ACHN (cell line): ENCODE measurements at regions not wholly inside any gene's neighbourhood (a gene's known extent, or its start where the extent isn't known, plus 50 kb on each side); places are given as distances from the start of the nearest gene placed in this dataset.
"Not testable (repeated sequence)": the region's sequence is repeated elsewhere in the genome, so short reads cannot be mapped to it uniquely, and the experiment has no call there.

Experiments used
- DNase-seq: peaks from one replicate; pipeline ENCODE4 v3.0.0-alpha.2; 2015
- in situ Hi-C: cut with HindIII; loops from 2 replicates; pipeline ENCODE4 v1.10.0; 2017; ENCODE audit warnings: low sequenced_read_pairs, low pct_ligation_motif_present, low pct_unique_long_range_greater_than_20kb

- DNase-seq = no peak
- in situ Hi-C loops = no loop called here
These were observed 107.9 kb downstream of the ZNF648 start for GRCh38 chr1:181953596-181953995.

DNA sequence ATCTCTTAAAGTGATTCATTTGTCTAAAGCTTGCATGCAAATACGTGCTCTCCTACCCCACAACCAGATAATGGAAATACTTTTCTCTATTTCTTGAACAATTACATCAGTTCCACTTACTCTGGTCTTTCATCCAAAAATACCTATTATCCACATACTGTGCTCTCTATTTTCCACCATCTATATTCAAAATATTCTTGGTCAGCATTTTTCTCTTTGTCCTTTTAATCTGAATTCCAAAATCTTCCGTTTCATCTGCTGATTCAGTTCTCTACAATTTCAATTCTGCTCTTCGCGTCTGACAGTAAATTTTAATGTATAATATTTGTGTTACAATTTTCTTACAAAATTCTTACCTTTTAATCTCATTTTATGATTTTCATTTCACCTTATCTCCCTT is 110.3 kb downstream of the ZNF648 start:
- in situ Hi-C loops = no loop called here
- DNase-seq = no peak

- in situ Hi-C loops = loop anchor here (25.0 kb wide), 1 partner anchor 462 kb away; the partner anchor contains the start of gene CACNA1E
- DNase-seq = no peak
These were observed 112.0 kb downstream of the ZNF648 start for GRCh38 chr1:181949500-181949899.

DNA sequence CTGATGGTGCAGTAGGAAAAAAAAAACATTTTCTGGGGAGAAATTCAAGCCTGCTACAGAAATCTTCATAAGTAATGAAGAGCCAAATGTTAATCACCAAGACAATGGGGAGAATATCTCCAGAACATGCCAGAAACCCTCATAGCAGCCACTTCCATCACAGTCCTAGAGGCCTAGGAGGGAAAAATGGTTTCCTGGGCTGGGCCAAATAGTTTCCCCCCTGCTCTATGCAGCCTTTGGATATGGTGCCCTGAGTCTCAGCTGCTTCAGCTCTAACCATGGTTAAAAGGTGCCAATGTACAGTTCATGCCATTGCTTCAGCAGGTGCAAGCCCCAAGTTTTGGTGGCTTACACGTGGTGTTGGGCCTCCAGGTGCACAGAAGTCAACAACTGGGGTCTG is 113.1 kb downstream of the ZNF648 start:
- DNase-seq = no peak
- in situ Hi-C loops = loop anchor here (25.0 kb wide), 1 partner anchor 461 kb away; the partner anchor contains the start of gene CACNA1E

GRCh38 chr1:181947441-181947840 is 114.1 kb downstream of the ZNF648 start:
- in situ Hi-C loops = loop anchor here (25.0 kb wide), 1 partner anchor 460 kb away; the partner anchor contains the start of gene CACNA1E
- no peak for DNase-seq

GRCh38 chr1:181936768-181937581 is 124.5 kb downstream of the ZNF648 start:
- peak; percentile 74 for DNase-seq
- in situ Hi-C loops = loop anchor here (25.0 kb wide), 1 partner anchor 450 kb away; the partner anchor contains the start of gene CACNA1E

DNA sequence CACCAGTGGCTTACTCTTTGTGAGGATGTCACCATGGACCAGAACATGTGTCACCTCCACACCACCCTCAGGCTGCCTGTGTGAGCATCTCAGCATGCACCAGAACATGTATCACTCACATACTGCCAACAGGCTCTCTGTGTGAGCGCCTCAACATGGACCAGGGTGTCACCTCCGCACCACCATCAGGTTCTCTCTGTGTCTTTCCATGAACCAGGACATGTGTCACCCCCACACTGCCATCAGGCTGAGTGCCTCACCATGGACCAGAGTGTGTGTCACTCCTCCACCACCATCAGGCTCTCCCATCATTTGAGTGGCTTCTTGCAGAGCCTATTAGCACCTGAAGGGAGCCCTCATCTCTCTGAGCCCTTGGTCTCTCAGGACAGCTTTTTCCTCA is 125.2 kb downstream of the ZNF648 start:
- no peak for DNase-seq

GRCh38 chr1:181931873-181932272 is 129.6 kb downstream of the ZNF648 start:
- in situ Hi-C loops = loop anchor here (25.0 kb wide), 1 partner anchor 445 kb away; the partner anchor contains the start of gene CACNA1E
- DNase-seq = no peak

More for the DNA sequence above, 125.2 kb downstream of the ZNF648 start:
- in situ Hi-C loops = loop anchor here (25.0 kb wide), 1 partner anchor 449 kb away; the partner anchor contains the start of gene CACNA1E

DNA sequence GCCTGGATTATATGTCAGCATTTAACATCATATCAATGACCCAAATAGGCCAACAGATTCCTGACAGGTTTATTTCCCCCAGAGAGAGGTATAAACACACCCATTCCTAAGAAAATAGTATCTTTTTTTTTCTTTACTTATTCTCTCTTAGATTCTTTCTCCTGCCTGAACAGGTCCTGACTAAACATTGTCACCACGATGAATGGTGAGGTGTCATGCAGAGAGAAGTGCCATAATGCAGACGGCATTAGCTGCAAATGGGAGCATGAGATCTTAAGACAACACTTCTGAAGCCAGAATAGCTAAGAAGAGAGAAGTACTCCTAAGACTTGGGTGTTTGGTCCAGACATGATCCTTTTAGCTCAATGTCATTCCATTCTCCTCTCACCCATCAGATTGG is 131.3 kb downstream of the ZNF648 start:
- no peak for DNase-seq
- in situ Hi-C loops = loop anchor here (25.0 kb wide), 1 partner anchor 443 kb away; the partner anchor contains the start of gene CACNA1E

DNA sequence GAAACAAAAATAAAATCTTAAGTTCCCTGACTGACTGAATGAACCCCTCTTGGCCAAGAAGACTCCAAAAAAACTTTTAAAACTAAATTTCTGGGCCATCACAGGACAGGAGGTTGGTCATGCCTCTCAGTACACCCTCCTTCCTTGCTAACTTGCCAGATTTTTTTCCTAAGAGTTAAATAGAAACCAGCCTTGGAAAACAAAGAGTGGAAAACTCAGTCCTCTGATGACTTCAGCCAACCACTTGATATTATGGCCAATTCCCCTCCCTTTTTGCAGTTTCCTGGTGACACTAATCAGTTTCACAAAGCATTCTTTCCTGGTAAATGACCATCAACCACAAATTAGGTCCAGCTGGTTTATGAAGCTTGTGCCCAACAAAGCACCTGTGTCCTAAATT is 134.8 kb downstream of the ZNF648 start:
- in situ Hi-C loops = loop anchor here (25.0 kb wide), 1 partner anchor 439 kb away; the partner anchor contains the start of gene CACNA1E
- no peak for DNase-seq

DNA sequence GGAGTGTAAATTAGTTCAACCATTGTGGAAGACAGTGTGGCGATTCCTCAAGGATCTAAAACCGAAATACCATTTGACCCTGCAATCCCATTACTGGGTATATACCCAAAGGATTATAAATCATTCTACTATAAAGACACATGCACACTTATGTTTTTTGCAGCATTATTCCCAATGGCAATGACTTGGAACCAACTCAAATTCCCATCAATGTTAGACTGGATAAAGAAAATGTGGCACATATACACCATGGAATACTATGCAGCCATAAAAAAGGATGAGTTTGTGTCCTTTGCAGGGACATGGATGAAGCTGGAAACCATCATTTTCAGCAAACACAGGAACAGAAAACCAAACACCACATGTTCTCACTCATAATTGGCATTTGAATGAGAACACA is 137.5 kb downstream of the ZNF648 start:
- DNase-seq, in situ Hi-C loops: not testable (repeated sequence)

DNA sequence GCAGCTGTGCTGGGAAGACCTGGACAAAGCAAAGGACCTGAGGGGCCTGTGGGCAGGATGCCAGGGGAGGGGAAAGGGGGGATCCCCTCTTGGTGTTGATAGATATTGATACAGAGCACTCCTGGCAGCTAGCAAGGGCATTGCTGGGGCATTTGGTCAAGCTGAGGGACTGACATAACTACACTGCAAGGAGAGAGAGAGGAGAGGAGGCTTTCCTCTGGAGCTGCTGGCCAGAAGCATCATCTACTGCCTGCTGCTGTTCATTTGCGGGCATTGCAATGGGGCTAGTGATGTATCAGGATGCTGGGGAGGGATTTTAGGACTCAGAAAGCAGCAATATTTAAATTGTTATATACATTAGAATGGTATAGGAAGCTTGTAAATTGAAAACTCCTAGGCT is 142.0 kb downstream of the ZNF648 start:
- no peak for DNase-seq
- in situ Hi-C loops = no loop called here

GRCh38 chr1:181918880-181919525 is 142.5 kb downstream of the ZNF648 start:
- in situ Hi-C loops = no loop called here
- no peak for DNase-seq

GRCh38 chr1:181911715-181912114 is 149.8 kb downstream of the ZNF648 start:
- in situ Hi-C loops = no loop called here
- no peak for DNase-seq

GRCh38 chr1:181910905-181911304 is 150.6 kb downstream of the ZNF648 start:
- in situ Hi-C loops = no loop called here
- peak; percentile 11 for DNase-seq

- in situ Hi-C loops = no loop called here
- no peak for DNase-seq
These were observed 152.5 kb downstream of the ZNF648 start for GRCh38 chr1:181909010-181909409.

- no peak for DNase-seq
- in situ Hi-C loops = no loop called here
These were observed 154.9 kb downstream of the ZNF648 start for GRCh38 chr1:181906631-181907030.

- no peak for DNase-seq
- in situ Hi-C loops = no loop called here
These were observed 155.4 kb downstream of the ZNF648 start for GRCh38 chr1:181905944-181906597.

- DNase-seq = no peak
- in situ Hi-C loops = no loop called here
These were observed 162.7 kb downstream of the ZNF648 start for GRCh38 chr1:181898773-181899172.
